ENCODE measurements at regions not wholly inside any gene's neighbourhood (a gene's known extent, or its start where the extent isn't known, plus 50 kb on each side); places are given as distances from the start of the nearest gene placed in this dataset.
"Not testable (repeated sequence)": the region's sequence is repeated elsewhere in the genome, so short reads cannot be mapped to it uniquely, and the experiment has no call there.

DNA sequence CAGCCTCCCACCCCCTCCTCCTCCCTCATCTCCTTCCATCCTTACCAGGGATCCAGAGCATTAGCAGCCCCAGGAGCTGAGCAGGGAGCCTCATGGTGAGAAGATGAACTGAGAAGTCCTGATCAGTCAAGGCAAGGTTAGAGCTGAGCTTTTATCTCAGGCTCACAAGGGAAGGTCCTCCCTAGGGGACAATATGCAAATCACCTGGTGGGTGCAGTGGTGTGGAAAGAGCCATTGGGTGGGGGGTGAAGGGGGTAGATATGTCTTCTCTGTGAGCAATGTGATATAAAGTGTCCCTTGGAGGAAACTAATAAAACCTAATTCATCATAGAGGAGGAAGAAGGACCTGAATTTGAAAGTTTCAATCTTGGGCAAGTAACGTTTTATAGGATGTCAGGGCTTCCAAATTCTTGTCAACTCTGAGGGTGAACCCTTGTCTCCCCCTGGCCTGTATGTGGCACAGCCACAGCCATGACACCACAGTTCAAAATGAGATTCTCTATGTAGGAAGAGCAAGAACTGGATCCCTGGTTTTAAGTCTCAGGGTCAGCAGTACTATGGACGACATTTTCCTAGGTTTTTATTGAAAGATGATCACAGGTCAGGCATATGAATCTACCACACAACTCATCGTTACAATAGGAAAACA lies 543.5 kb downstream of the RPIA start:
- FAIRE-seq, result not testable (repeated sequence)

DNA sequence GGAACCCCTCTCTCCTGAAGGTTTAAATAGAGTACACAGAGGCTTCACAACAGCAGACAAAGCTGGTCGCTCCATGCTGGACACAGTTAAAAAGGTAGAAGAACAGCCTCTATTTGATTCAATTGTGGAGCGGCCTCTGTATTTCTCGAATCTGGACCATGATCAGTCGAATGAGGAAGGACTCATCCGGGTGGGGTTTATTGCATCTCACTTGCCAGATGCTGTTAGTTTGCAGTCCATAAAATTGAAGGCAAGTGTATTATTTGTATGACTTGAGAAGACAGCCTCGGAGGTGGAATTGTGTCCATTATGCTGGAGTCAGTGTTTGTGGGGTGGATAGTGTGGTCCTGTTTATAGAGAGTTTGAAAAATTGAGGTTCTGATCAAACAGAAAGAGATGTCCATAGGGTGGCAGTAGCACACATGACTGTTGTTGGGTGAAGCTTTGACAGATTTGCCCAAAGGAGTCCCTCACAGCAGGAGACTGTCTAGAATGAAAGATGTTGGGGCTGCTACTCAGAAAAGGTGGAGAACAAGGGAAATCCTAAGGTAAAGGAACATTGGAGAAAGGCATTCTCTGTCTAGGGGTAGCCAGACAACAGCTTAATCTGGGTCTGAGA lies 545.5 kb downstream of the RPIA start:
- FAIRE-seq, result not testable (repeated sequence)

DNA sequence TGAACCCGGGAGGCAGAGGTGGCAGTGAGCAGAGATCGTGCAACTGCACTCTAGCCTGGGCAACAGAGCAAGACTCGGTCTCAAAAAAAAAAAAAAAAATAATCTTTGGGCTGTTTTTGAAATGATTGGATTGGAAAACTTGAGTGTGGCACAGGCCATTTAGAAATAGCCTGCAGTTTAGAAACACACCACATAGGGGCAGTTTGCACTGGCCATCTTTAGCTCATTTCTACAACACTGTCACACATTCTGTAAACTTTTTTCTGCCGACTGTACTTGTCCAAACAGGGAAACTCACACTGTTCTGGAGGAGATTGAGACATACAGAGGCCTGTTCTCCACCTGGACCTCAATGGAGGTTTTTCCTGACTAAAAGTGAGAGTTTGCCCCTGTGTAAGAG lies 546.3 kb downstream of the RPIA start:
- FAIRE-seq, result peak; percentile 16

DNA sequence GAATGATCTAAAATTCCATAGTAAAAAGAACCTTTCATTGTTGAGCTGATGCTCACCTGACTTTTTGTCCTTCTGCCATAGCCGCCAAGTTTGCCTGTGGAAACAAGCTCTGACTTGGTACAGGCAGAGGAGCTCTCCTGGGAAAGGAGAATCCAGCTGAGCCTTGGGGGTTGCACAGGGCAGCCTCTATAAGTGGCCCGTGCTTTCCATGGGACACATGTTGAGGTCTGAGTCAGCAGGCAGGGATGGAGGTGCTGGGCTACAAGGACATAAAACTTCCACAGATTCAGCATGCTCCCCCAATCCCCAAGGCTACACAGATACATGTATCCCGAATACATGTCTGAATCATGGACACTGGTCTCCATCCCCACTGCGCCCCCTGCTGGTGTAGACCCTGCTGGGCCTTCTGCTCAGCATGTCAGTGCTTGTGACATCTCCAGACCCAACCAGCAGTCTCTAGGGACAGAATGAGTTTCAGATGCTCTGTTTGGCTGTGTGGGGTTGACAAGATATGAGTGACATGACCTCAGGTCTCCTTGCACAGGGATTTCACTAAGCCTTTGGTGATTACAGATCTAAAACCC lies 551.7 kb downstream of the RPIA start:
- FAIRE-seq, result not testable (repeated sequence)

DNA sequence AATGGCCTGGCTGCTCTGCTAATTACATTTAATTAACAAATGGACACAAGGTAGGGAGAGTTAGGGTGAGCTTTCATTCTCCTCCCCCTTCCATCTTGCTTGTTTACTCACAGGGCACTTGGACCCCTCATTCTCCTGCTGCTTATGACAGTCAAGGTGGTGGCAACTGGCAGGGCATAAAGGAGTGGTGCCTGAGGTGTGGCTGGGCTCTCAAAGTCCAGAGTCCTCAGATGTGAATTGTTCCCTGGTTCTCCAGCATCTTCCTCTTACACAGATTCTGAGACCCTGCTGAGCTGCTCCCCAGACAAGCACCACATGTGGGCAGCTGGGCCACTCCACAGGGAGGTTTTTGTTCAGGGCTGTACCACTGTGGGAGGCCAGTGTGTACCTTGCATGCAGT lies 552.9 kb downstream of the RPIA start:
- FAIRE-seq, result not testable (repeated sequence)

DNA sequence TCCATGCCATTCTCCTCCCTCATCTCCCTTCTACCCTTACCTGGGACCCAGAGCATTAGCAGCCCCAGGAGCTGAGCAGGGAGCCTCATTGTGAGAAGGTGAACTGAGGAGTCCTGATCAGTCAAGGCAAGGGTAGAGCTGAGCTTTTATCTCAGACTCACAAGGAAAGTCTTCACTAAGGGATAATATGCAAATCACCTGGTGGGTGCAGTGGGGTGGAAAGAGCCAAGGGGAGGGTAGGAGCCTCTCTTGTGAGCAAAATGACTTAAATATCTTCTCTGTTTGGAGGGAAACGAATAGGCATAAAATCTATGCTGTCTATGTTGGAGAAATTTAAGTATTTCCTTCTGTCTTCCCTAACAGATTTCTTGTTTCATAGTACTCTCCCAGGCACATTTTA lies 554.0 kb downstream of the RPIA start:
- not testable (repeated sequence) for FAIRE-seq

DNA sequence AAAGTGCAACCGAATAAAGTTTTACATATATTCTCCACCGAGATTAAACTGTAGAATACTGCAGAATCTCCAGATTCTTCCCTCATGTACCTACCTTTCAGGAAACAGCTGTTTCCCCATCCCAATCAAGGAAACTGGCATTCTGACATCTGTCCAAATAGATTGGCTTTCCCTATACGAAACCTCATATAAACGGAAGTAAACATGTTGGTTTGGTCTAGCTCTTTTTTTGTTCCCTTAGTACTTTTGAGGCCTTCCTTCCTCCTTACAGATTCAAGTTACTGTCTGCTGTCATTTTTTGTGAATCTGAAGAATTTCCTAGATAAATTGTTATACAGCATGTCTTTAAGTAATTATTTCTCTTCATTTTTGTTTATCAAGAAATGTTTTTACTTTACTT lies 554.6 kb downstream of the RPIA start:
- FAIRE-seq, result not testable (repeated sequence)

DNA sequence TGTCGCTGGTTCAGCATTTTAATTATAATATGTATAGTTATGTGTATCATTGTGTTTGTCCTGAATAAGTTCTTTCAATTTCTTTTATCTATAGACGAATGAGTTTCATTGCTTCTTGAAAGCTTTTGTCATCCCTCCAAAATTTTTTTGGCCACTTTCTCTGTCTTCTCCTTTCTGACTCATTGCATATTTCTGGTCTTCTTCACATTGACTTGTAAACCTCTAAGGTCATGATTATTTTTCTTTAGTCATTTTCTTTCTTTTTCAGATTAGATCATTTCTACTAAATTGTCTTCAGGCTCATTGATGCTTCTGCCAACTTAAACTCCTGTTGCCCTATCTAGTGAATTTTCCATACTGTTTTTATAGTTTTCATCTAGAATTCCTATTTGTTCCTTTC lies 555.1 kb downstream of the RPIA start:
- FAIRE-seq, result not testable (repeated sequence)

DNA sequence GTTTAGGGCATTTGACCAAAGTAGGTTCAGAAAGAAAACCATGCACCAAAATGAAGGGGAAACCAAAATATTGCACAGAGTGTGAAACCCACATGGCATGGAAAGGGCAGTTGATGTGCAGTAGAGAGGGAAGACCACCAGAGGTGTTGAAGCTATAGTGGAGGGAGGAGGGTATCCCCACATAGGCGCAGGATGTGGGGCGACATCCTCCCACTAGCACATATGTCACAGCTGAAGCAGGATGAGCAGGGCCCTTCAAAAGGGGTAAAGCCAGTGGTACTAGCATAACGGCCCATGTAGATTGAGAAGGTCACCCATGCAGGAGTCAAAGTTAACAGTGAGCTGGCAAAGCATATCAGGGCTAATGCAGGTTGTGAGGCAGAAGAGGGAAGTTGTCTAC lies 563.5 kb downstream of the RPIA start:
- not testable (repeated sequence) for FAIRE-seq

DNA sequence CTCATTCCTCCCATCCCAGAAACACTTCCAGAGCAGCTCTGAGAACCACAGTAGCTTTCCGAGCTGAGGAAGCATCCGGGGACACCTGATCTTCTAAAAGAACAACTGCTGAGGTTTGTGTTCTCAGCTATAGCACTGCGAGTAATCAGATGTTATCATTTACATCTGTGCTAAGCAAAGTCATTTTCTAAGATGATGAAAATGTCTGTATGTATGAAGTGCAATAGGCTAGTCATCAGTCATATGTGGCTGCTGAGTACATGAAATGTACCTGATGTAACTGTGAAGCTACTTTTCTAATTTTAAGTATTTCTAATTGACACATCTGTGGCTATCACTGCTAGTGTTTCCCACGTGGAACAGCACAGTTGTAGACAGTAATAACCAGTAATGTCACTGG lies 582.0 kb downstream of the RPIA start:
- FAIRE-seq, result not testable (repeated sequence)

DNA sequence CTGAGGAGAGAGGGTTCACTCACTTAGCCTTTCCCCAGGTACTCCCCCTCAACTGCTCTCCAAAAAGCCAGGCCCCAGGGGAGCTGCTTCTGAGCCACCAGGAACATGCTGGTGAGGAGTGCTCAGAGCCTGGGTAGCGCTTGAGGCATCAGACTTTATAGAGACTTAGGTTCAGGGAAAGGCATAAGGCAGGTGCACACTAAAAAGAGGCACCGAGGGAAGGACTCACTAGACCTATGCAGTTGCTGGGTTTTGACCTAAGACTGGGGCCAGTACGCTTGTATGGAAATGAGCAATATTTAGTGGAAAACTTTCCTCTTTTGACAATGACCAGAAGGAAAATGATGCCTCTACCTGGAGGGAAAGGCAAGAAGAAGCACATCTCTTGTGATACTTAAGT lies 589.1 kb downstream of the RPIA start:
- FAIRE-seq, result not testable (repeated sequence)

DNA sequence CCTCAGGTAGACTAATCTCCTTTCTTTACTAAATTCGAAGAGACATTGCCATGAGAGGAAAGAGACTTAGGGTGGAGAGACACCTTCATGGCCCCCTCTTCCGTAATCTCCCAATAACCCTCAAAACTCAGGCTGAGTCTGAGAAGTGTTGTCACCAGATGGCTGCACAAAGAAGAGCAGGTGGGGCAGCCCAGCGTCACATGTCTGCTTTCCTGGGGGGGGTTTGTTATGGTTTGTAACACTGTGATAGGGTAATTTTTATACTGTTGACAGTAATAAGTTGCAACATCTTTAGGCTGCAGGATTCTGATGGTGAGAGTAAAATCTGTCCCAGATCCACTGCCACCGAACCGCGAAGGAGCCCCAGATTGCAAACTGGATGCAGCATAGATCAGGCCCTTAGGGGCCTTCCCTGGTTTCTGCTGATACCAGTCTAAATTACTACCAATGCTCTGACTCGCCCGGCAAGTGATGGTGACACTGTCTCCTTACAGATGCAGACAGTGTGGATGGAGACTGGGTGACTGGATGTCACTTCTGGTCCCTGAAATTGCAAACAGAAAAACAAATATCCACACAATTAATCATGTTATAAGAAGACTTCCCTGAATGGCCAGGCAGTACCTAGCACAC lies 595.1 kb downstream of the RPIA start:
- not testable (repeated sequence) for FAIRE-seq

DNA sequence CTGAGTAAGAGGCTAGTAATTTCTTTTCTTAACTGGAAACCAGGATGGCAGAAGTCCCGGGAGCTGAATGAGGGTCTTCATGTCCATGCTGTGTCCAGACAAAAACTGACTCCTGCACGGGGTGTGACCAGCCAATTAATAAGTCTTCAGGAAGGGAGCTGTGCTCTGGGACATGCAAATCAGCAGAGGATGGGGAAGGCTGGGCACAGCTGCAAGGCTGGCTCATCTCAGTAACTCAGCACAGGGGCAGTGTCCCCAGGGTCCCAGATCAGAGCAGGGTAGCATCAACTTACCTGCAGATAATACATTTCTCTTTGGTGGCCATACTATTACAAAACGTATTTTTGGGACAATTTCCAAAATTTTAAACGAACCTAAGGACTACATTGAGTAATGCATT lies 595.6 kb downstream of the RPIA start:
- not testable (repeated sequence) for FAIRE-seq

DNA sequence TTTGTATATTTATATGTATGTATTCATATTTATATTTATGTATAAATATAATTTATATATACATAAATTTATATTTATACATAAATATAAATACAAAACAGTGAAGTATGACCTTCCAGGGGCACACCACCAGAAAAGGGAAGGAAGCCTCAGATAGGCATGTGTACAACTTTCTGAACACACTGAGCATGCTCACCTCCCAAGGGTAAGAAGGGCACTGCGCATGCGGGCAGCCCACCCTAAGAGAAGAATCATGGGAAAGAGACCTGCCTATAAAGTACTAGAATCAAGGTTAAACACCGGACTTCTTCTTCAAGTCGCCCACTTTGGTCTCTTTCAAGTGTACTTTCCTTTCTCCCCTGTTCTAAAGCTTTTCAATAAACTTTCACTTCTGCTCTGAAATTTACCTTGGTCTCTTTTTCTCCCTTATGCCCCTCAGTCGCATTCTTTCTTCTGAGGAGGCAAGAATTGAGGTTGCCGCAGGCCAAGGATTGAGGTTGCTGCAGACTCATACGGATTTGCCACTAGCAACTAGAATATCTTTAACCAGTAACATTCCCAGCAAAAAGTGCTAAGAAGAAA lies 600.3 kb downstream of the RPIA start:
- peak; percentile 96 for FAIRE-seq

DNA sequence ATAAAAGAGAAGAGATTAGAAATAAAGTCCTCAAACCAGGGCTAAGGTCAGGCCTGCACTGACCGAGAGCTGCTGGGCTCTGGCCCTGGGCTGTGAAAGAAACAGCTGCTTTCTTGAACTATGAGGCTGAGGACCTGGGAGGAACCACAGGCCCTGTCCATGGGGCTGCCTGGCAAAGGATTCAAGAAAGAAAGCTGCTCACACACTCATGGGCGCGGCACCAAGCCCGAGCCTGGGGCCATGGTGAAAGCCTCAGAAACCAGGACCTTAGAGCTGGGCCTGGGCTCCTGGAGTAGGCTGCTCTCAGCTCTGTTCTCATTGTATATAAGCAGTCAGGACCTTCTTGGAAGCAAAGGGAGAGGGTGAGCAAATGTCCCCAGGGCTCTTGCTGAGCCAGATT lies 601.9 kb downstream of the RPIA start:
- FAIRE-seq, result not testable (repeated sequence)

DNA sequence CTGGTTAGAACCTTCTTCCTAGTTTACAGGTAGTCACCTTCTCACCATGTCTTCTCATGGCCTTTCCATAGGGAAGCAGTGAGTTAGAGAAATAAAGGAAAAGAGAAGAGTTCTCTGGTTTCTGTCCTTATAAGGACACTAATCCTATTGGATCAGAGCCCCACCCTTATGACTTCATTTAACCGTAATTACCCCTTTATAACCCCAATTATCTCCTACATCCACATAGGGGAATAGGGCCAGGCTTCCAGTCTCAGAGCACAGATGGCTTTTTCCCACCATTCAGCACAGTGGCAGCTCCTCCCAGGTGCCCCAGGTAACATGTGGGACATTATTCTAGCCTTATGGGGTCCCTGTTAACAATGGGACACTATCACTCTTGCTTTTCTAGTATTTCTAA lies 602.9 kb downstream of the RPIA start:
- FAIRE-seq, result not testable (repeated sequence)

DNA sequence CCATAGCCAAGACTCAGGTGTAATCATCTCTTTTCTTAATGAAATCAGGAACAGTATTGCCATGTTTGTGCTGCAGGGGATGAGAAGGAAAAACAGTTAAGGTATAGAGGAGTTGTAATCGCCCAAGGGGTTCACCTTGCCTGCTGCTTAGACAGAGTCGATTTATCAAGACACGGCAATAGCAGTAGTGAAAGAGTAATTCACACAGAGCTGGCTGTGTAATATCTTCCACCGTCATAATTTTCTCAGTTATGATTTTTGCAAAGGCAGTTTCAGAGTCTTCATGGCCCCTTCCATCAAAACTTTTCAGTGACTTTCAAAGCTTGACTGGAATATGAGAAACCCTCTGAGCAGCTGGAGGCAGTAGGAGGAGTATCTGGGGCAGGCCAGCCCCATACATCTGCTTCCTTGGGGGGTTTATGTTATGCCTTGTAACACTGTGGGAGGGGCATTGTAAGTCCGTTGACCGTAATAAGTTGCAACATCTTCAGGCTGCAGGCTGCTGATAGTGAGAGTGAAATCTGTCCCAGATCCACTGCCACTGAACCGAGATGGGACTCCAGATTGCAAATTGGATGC lies 605.4 kb downstream of the RPIA start:
- not testable (repeated sequence) for FAIRE-seq

DNA sequence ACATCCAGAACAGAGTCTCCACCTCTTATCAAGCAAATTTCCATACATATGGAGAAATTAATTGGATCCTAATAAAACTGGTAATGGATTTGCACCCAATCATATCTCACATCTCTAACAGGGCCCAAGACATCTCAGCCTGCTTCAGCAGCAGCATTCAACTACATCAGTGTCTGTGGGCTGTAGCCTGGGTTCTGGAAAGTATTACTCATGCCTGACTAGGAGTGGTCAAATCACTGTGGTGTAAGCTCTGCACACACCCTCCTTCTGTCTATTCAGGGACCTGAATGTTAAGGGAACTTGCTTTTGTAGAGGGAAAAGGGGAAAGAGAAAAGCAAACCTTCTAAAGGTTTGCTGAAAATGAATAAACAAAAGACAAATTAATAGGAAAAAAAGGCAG lies 607.7 kb downstream of the RPIA start:
- FAIRE-seq, result not testable (repeated sequence)

DNA sequence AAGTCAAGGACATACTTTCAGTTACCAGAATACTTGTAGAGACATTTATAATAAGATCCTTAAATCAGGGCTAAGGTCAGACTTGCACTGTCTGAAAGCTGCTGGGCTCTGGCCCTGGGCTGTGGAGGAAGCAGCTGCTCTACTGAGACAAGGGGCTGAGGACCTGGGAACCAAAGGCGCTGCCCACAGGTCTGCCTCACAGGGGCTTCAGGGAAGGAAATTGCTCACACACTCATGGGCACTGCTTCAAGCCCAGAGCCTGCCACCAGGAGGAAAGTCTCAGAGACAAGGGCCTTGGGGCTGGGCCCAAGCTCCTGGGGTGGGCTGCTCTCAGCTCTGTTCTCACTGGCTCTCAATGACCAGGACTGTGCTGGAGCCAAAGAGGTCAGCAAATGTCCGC lies 614.1 kb downstream of the RPIA start:
- not testable (repeated sequence) for FAIRE-seq

DNA sequence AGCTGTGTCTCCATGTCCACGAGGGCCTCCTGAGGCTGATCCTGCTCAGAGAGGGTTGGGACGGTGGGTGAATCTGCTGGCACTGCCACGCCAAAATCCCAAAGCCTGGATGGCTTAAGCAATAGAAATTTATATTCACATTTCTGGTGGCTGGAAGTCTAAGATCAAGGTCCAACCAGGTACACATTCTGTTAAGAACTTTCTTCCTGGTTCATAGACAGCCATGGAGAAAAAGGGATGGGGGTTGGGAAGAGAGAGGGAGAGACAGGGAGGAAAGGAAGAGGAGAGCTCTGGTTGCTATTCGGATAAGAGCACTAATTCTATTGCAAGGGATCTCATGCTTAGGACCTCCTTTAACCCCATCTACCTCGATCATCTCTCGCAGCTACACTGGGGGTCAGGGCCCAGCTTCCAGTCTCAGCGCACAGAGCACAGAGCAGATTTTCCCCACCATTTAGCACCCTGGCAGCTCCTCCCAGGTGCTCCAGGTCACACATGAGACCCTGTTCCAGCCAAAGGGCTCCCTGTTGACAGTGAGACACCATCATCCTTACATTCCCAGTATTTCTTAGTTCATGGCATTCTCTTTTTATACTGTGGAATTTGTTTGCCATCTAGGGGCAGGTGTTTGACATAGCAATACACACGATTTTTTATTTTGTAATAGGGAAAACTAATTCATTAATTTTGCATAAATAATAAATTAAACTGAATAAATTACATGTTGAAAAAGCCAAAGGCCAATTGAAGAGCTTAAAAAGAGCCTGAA lies 615.6 kb downstream of the RPIA start:
- peak; percentile 92 for FAIRE-seq

DNA sequence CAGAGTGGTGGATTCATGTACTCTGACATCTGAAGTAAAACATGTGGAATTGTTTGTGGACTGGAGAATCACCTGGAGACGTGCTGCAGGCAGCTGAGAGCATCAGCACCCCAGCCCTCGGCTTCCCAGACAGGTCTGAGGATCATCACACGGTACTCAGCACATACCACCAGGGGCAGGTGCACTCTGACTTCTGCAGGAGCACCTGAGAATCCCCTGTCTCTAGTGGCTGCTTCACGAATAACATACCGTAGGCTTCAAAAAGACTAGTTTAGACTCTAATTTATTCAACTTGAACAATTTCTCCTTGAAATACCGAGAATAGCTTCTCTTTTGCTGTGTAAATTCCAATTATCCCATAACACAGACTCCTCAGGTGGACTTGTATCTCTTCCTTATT lies 627.5 kb downstream of the RPIA start:
- not testable (repeated sequence) for FAIRE-seq

DNA sequence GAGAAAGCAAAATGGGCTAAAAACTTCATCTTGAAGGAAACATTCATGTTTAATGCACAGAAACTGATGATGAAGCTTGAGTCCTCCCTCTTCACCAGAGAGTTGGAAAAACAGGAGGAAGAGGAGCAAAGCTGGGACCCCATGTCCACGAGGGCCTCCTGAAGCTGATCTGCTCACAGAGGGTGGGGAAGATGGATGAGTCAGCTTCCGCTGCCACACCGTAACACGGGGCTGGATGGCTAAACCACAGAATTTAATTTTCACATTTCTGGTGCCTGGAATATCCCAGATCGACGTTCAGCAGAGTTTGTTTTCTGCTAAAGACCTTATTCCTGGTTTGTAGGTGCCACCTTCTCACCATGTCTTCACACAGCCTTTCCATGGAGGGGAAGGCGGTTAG lies 634.4 kb downstream of the RPIA start:
- not testable (repeated sequence) for FAIRE-seq
